ENCODE measurements at regions not wholly inside any gene's neighbourhood (a gene's known extent, or its start where the extent isn't known, plus 50 kb on each side); places are given as distances from the start of the nearest gene placed in this dataset.

DNA sequence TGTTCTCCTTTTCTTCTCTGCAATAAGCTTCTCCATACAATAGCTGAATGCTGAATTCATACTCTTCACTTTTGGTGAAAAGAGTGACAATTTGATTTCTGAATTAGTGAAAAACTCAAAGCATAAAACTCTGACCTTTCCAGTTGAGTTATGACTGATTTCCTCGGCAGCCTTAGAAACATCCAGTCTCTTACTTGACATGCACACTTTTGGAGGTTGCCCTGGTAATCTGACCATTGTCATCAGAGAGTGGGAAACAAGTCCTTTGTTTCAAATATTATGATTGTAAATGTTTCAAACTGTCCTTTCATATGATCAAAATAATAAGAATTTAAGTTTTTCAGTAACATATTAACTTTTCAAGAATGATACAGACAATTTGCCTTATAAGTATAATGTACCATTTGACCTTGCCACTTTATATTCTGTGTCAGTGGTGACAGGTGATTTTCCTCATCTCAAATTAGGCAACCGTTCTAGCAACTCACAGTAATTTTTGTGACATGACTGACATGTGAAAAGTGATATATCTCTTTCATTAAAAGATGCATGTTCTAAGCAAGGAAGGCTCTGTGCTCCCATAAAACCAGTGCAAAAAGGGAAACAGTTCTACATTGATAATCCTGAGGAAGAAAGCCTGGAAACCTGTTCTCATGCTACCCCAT, 507.6 kb upstream of the ROBO2 start:
- no peak for TF ChIP-seq POLR2AphosphoS5 (IDR thresholded peaks at IDR 0.05; ENCODE audit: low read depth)
- TF ChIP-seq, protein P1, sequence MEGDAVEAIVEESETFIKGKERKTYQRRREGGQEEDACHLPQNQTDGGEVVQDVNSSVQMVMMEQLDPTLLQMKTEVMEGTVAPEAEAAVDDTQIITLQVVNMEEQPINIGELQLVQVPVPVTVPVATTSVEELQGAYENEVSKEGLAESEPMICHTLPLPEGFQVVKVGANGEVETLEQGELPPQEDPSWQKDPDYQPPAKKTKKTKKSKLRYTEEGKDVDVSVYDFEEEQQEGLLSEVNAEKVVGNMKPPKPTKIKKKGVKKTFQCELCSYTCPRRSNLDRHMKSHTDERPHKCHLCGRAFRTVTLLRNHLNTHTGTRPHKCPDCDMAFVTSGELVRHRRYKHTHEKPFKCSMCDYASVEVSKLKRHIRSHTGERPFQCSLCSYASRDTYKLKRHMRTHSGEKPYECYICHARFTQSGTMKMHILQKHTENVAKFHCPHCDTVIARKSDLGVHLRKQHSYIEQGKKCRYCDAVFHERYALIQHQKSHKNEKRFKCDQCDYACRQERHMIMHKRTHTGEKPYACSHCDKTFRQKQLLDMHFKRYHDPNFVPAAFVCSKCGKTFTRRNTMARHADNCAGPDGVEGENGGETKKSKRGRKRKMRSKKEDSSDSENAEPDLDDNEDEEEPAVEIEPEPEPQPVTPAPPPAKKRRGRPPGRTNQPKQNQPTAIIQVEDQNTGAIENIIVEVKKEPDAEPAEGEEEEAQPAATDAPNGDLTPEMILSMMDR (IDR thresholded peaks at IDR 0.05; ENCODE audit: insufficient read depth, low read length), result no peak
- no peak for TF ChIP-seq GABPA (IDR thresholded peaks at IDR 0.05; ENCODE audit: low read depth)

Data from HL-60 (cell line).